HepG2 (cell line): ENCODE measurements at regions not wholly inside any gene's neighbourhood (a gene's known extent, or its start where the extent isn't known, plus 50 kb on each side); places are given as distances from the start of the nearest gene placed in this dataset.

ENCODE experiments used
- ATF2 ChIP-seq: sonication (generic); formaldehyde crosslinking; IDR thresholded peaks from 2 replicates; pipeline ENCODE4 v1.4.0; 2020; ENCODE audit warnings: missing genetic modification reagents
- DMTF1 ChIP-seq: sonication (generic); formaldehyde crosslinking; IDR thresholded peaks from 2 replicates; pipeline ENCODE4 v1.4.0; 2020; ENCODE audit warnings: mild to moderate bottlenecking, missing genetic modification reagents
- EP300 ChIP-seq, 3 experiments: sonication (generic) in 1 of 3; formaldehyde crosslinking in 1 of 3; IDR thresholded peaks; 2 replicates each; pipeline versions ENCODE4 v1.5.1 to v1.6.1; 2011 to 2020; ENCODE audit warnings: low read depth in 2 of 3, low read length in 2 of 3, borderline replicate concordance in 1 of 3, improper control_type of control experiment in 1 of 3, mild to moderate bottlenecking in 1 of 3, missing genetic modification reagents in 1 of 3, moderate library complexity in 1 of 3
- FOSL2 ChIP-seq: sonication (generic); formaldehyde crosslinking; IDR thresholded peaks from 2 replicates; pipeline ENCODE4 v1.4.0; 2020; ENCODE audit warnings: missing genetic modification reagents
- GATAD2A ChIP-seq: IDR thresholded peaks from 2 replicates; pipeline ENCODE4 v1.6.1; 2016
- HMG20B ChIP-seq: conservative IDR thresholded peaks from 2 replicates; pipeline ENCODE4 v1.6.1; 2016; ENCODE audit warnings: missing genetic modification reagents, missing compliant biosample characterization
- HNF1A ChIP-seq, 2 experiments: sonication (generic) in 1 of 2; formaldehyde crosslinking in 1 of 2; IDR thresholded peaks; 2 replicates each; pipeline versions ENCODE4 v1.4.0 to v1.6.1; 2016 to 2020; ENCODE audit warnings: borderline replicate concordance in 1 of 2, low read depth in 1 of 2, mild to moderate bottlenecking in 1 of 2, missing genetic modification reagents in 1 of 2
- ISX ChIP-seq: sonication (generic); formaldehyde crosslinking; conservative IDR thresholded peaks from 2 replicates; pipeline ENCODE4 v1.5.0; 2020; ENCODE audit warnings: missing genetic modification reagents
- JDP2 ChIP-seq: sonication (generic); formaldehyde crosslinking; IDR thresholded peaks from 2 replicates; pipeline ENCODE4 v1.8.1; 2022; ENCODE audit warnings: missing genetic modification reagents, borderline replicate concordance
- MYC ChIP-seq: sonication (generic); formaldehyde crosslinking; IDR thresholded peaks from 2 replicates; pipeline ENCODE4 v1.9.0; 2021; ENCODE audit warnings: missing genetic modification reagents, borderline replicate concordance
- ONECUT2 ChIP-seq: sonication (generic); formaldehyde crosslinking; IDR thresholded peaks from 2 replicates; pipeline ENCODE4 v1.4.0; 2020; ENCODE audit warnings: missing genetic modification reagents
- PCBP2 ChIP-seq: fragments of 200-400 bp; formaldehyde crosslinking; optimal IDR thresholded peaks from 2 replicates; pipeline ENCODE3; 2018; ENCODE audit warnings: low read length, low read depth; ENCODE audit not compliant: poor library complexity, severe bottlenecking
- SOX5 ChIP-seq: IDR thresholded peaks from 2 replicates; pipeline ENCODE4 v1.6.1; 2016; ENCODE audit warnings: borderline replicate concordance
- SUZ12 ChIP-seq: fragments of 150-350 bp; IDR thresholded peaks from 2 replicates; pipeline ENCODE4 v1.6.1; 2014; ENCODE audit warnings: low read depth, low read length
- ZBTB7B ChIP-seq: sonication (generic); formaldehyde crosslinking; IDR thresholded peaks from 2 replicates; pipeline ENCODE4 v1.4.0; 2020; ENCODE audit warnings: missing genetic modification reagents
- ZNF777 ChIP-seq: sonication (generic); formaldehyde crosslinking; IDR thresholded peaks from 2 replicates; pipeline ENCODE4 v1.4.0; 2020; ENCODE audit warnings: missing genetic modification reagents
- ZUFSP ChIP-seq: sonication (generic); formaldehyde crosslinking; IDR thresholded peaks from 2 replicates; pipeline ENCODE4 v1.9.0; 2021; ENCODE audit warnings: missing genetic modification reagents, mild to moderate bottlenecking, borderline replicate concordance

GRCh38 chr12:124369055-124369826 is 74.3 kb downstream of the RFLNA start (continued):
- TF ChIP-seq HNF1A (IDR thresholded peaks at IDR 0.05; ENCODE audit: low read depth) (no peak), HNF1A (CRISPR knock-in tag; IDR thresholded peaks at IDR 0.05; ENCODE audit: borderline replicate concordance) (peak; percentile 66), EP300 (IDR thresholded peaks at IDR 0.05; ENCODE audit: low read depth in 2 of 2, low read length in 2 of 2) (no peak; a peak in 1 of 4 replicates), EP300 (CRISPR knock-in tag; IDR thresholded peaks at IDR 0.05; ENCODE audit: borderline replicate concordance) (no peak), MYC (CRISPR knock-in tag) (peak; percentile 67; the same call in 1 of the 2 replicates), ATF2 (CRISPR knock-in tag) (peak; percentile 53; the same call in 1 of the 2 replicates), ZBTB7B (CRISPR knock-in tag) (peak; percentile 92), PCBP2 (no peak), HMG20B (CRISPR knock-in tag) (0 out of 2 replicates have a peak, but pooled peaks have one; percentile 16), DMTF1 (CRISPR knock-in tag) (no peak), SUZ12 (no peak), ISX (CRISPR knock-in tag) (no peak), ONECUT2 (CRISPR knock-in tag) (no peak), FOSL2 (peak; percentile 34; the same call in 1 of the 2 replicates), ZUFSP (CRISPR knock-in tag) (no peak), ZNF777 (CRISPR knock-in tag) (peak; percentile 2; the same call in 1 of the 2 replicates), SOX5 (peak; percentile 62; the same call in 1 of the 2 replicates), JDP2 (no peak), GATAD2A (CRISPR knock-in tag) (peak; percentile 70)
